ENCODE measurements at regions not wholly inside any gene's neighbourhood (a gene's known extent, or its start where the extent isn't known, plus 50 kb on each side); places are given as distances from the start of the nearest gene placed in this dataset.
A peak's percentile ranks its signal among the peaks of the same experiment; 100 is the strongest.

GRCh38 chr13:61664801-61665705, 249.4 kb upstream of the PCDH20 start:
- Histone ChIP-seq H2AFZ (ENCODE audit: low read length) (peak overlapping the region; percentile 12), H3K4me3 (replicated peaks in 1 of 3; ENCODE audit: insufficient read depth in 1 of 3, low read depth in 2 of 3, low read length in 3 of 3) (peak overlapping the region in 1 of 3 experiments; percentile 35; a peak in 2 of 6 replicates), H3K36me3 (replicated peaks in 1 of 2; ENCODE audit: control insufficient read depth in 1 of 2, insufficient read depth in 2 of 2, low read length in 2 of 2) (no peaks in the 10 kb centered on the region), H3K79me2 (ENCODE audit: insufficient read depth, low read length) (no peaks in the 10 kb centered on the region), H3K9ac (ENCODE audit: insufficient read depth, low read depth, low read length) (peak overlapping the region; percentile 54), H3K4me1 (ENCODE audit: insufficient read depth, low read length) (peaks cover 40% of the 10 kb centered on the region), H3K27ac (ENCODE audit: extremely low read length, insufficient read depth, low read length) (peak overlapping the region; percentile 90), H3K4me2 (ENCODE audit: low read depth, low read length) (peak overlapping the region; percentile 73), H4K20me1 (ENCODE audit: insufficient read depth, low read length) (no peaks in the 10 kb centered on the region), H3K9me3 (ENCODE audit: low read length) (no peaks in the 10 kb centered on the region), H3K27me3 (ENCODE audit: control insufficient read depth in 1 of 2, insufficient read depth in 2 of 2, low read length in 2 of 2) (no peaks in the 10 kb centered on the region)
- WGBS (ENCODE audit: low lambda C conversion rate), result 0% methylated on average over 11 of the region's 11 CpGs
- FAIRE-seq (peak; percentile 85), DNase-seq (ENCODE audit: low spot score) (peak; percentile 90), ATAC-seq (peak; percentile 90)
- in situ Hi-C loops (cut with HindIII; ENCODE audit: extremely low pct_ligation_motif_present, low pct_unique_long_range_greater_than_20kb) (no loop called here), intact Hi-C loops (cut with micrococcal nuclease; ENCODE audit: unreplicated experiment) (no loop called here)
- ChIA-PET POLR2A (interaction anchor here (0.5 kb wide), 1 partner anchor 38 kb away, joined by 6 read pairs; no protein-coding TSS in a partner anchor), CTCF (ENCODE audit: low intra/inter-chr PET ratio, low total read pairs) (no interaction called here)
- BruUV-seq (replicated peaks), result no TSS peak
- TF ChIP-seq HNF4G (IDR thresholded peaks at IDR 0.05; ENCODE audit: borderline replicate concordance, low read depth, low read length) (peak; percentile 66), HNF4G (CRISPR knock-in tag; IDR thresholded peaks at IDR 0.05; ENCODE audit: borderline replicate concordance, low read depth) (peak; percentile 85; the same call in 1 of the 2 replicates), FOSL2 (CRISPR knock-in tag; IDR thresholded peaks at IDR 0.05) (peak; percentile 98), ZNF609 (CRISPR knock-in tag; IDR thresholded peaks at IDR 0.05; ENCODE audit: borderline replicate concordance) (peak; percentile 75), HOXA3 (CRISPR knock-in tag; IDR thresholded peaks at IDR 0.05) (0 out of 2 replicates have a peak, but pooled peaks have one; percentile 54), E2F1 (CRISPR knock-in tag; IDR thresholded peaks at IDR 0.05) (no peak), HOMEZ (CRISPR knock-in tag; IDR thresholded peaks at IDR 0.05; ENCODE audit: low read depth) (peak; percentile 97; the same call in 1 of the 2 replicates), ZNF430 (CRISPR knock-in tag; IDR thresholded peaks at IDR 0.05) (peak; percentile 72; the same call in 1 of the 2 replicates), PHF5A (CRISPR knock-in tag; IDR thresholded peaks at IDR 0.05; ENCODE audit: low read depth, unreplicated experiment) (peak; percentile 24), ZNF30 (CRISPR knock-in tag; IDR thresholded peaks at IDR 0.05) (no peak), IKZF5 (CRISPR knock-in tag; IDR thresholded peaks at IDR 0.05) (peak; percentile 71), FOSL1 (CRISPR knock-in tag; IDR thresholded peaks at IDR 0.05; ENCODE audit: borderline replicate concordance) (peak; percentile 80), ZNF569 (CRISPR knock-in tag; IDR thresholded peaks at IDR 0.05; ENCODE audit: borderline replicate concordance) (no peak), MAFG (CRISPR knock-in tag; IDR thresholded peaks at IDR 0.05) (peak; percentile 64; the same call in 1 of the 2 replicates)
